ENCODE measurements at regions not wholly inside any gene's neighbourhood (a gene's known extent, or its start where the extent isn't known, plus 50 kb on each side); places are given as distances from the start of the nearest gene placed in this dataset.
A peak's percentile ranks its signal among the peaks of the same experiment; 100 is the strongest.
"Not testable (repeated sequence)": the region's sequence is repeated elsewhere in the genome, so short reads cannot be mapped to it uniquely, and the experiment has no call there.

GRCh38 chr1:37197411-37197810 is 163.1 kb upstream of the GRIK3 start:
- Histone ChIP-seq H4K91ac (ENCODE audit: insufficient read length, low read depth, low read length) (no peak overlapping the region), H2AK5ac (ENCODE audit: insufficient read length, low read length) (no peak overlapping the region), H2AFZ (ENCODE audit: low read length) (no peak overlapping the region), H3K23ac (ENCODE audit: insufficient read length, low read depth, low read length) (no peak overlapping the region), H2BK5ac (ENCODE audit: insufficient read length, low read length) (no peak overlapping the region), H2BK15ac (ENCODE audit: low read depth, low read length) (no peak overlapping the region), H2BK120ac (ENCODE audit: low read depth, low read length, poor library complexity, severe bottlenecking) (no peak overlapping the region), H3K56ac (ENCODE audit: insufficient read length, low read depth, low read length) (no peak overlapping the region), H3K9ac (ENCODE audit: extremely low read depth, insufficient read length, low read length) (no peak overlapping the region), H4K5ac (ENCODE audit: insufficient read length, low read depth, low read length) (no peak overlapping the region), H3K79me2 (ENCODE audit: insufficient read depth, low read length) (no peaks in the 10 kb centered on the region), H3K4me1 (ENCODE audit: insufficient read depth, low read length) (no peaks in the 10 kb centered on the region), H3K23me2 (ENCODE audit: insufficient read length, low read depth, low read length, poor library complexity, severe bottlenecking) (no peaks in the 10 kb centered on the region), H3T11ph (ENCODE audit: low read length) (no peak overlapping the region), H3K14ac (ENCODE audit: insufficient read depth, low read length) (no peak overlapping the region), H3K4me2 (ENCODE audit: insufficient read depth, insufficient read length, low read length) (no peak overlapping the region), H3K9me3 (ENCODE audit: control insufficient read depth, low read depth, low read length) (no peaks in the 10 kb centered on the region), H2BK20ac (ENCODE audit: low read depth, low read length, poor library complexity, severe bottlenecking) (no peak overlapping the region), H3K79me1 (ENCODE audit: insufficient read depth, low read depth, low read length, poor library complexity, severe bottlenecking) (no peaks in the 10 kb centered on the region), H3K18ac (ENCODE audit: insufficient read length, low read depth, low read length) (no peak overlapping the region), H3K4ac (ENCODE audit: low read depth, low read length) (no peak overlapping the region), H4K20me1 (ENCODE audit: control insufficient read depth, insufficient read depth, insufficient read length) (no peaks in the 10 kb centered on the region), H4K8ac (replicated peaks; ENCODE audit: insufficient read length, low read depth, low read length) (no peak overlapping the region), H3K27me3 (ENCODE audit: insufficient read depth, low read length) (no peaks in the 10 kb centered on the region), H2BK12ac (ENCODE audit: insufficient read length, low read depth, low read length) (no peak overlapping the region), H3K27ac (ENCODE audit: insufficient read length, low read depth, low read length) (no peak overlapping the region)
- Mint-ChIP-seq H3K9me3 (peaks cover 8 to 12% of the 10 kb centered on the region in 2 experiments), H3K27ac (no peak overlapping the region), H3K4me1 (0 out of 4 replicates have a peak, but pooled peaks cover 0 to 2% of the 10 kb centered on the region in 2 experiments), H3K36me3 (ENCODE audit: insufficient read depth in 1 of 3, low read depth in 3 of 3) (no peaks in the 10 kb centered on the region), H3K4me3 (no peak overlapping the region), H3K27me3 (ENCODE audit: low read depth) (no peaks in the 10 kb centered on the region; the same call in 1 of the 2 replicates)
- WGBS (ENCODE audit: extremely low coverage, insufficient read length, low lambda C conversion rate) = no CpG with 5 or more reads among the region's 3 CpGs
- TF ChIP-seq CTCF (conservative IDR thresholded peaks at IDR 0.05) = no peak
- DNase-seq = no peak

- not testable (repeated sequence) for H3K4me1 Mint-ChIP-seq; H3K9me3 ChIP-seq (ENCODE audit: control insufficient read depth, low read depth, low read length); H3K9ac ChIP-seq (ENCODE audit: extremely low read depth, insufficient read length, low read length); H4K91ac ChIP-seq (ENCODE audit: insufficient read length, low read depth, low read length); H3K18ac ChIP-seq (ENCODE audit: insufficient read length, low read depth, low read length); H3K23ac ChIP-seq (ENCODE audit: insufficient read length, low read depth, low read length); H2AK5ac ChIP-seq (ENCODE audit: insufficient read length, low read length); H3K4me1 ChIP-seq (ENCODE audit: insufficient read depth, low read length); H4K5ac ChIP-seq (ENCODE audit: insufficient read length, low read depth, low read length); H2BK5ac ChIP-seq (ENCODE audit: insufficient read length, low read length); H3K4ac ChIP-seq (ENCODE audit: low read depth, low read length); H3K4me2 ChIP-seq (ENCODE audit: insufficient read depth, insufficient read length, low read length); H3K79me2 ChIP-seq (ENCODE audit: insufficient read depth, low read length); H2BK12ac ChIP-seq (ENCODE audit: insufficient read length, low read depth, low read length); H3T11ph ChIP-seq (ENCODE audit: low read length); H3K36me3 Mint-ChIP-seq (ENCODE audit: insufficient read depth in 1 of 3, low read depth in 3 of 3); H2BK120ac ChIP-seq (ENCODE audit: low read depth, low read length, poor library complexity, severe bottlenecking); H3K27ac ChIP-seq (ENCODE audit: insufficient read length, low read depth, low read length); H2BK15ac ChIP-seq (ENCODE audit: low read depth, low read length); H3K23me2 ChIP-seq (ENCODE audit: insufficient read length, low read depth, low read length, poor library complexity, severe bottlenecking); H3K27me3 ChIP-seq (ENCODE audit: insufficient read depth, low read length); H3K4me3 Mint-ChIP-seq; H2AFZ ChIP-seq (ENCODE audit: low read length); H4K8ac ChIP-seq (replicated peaks; ENCODE audit: insufficient read length, low read depth, low read length); H3K14ac ChIP-seq (ENCODE audit: insufficient read depth, low read length); H2BK20ac ChIP-seq (ENCODE audit: low read depth, low read length, poor library complexity, severe bottlenecking); H3K27me3 Mint-ChIP-seq (ENCODE audit: low read depth); H4K20me1 ChIP-seq (ENCODE audit: control insufficient read depth, insufficient read depth, insufficient read length); H3K79me1 ChIP-seq (ENCODE audit: insufficient read depth, low read depth, low read length, poor library complexity, severe bottlenecking); H3K56ac ChIP-seq (ENCODE audit: insufficient read length, low read depth, low read length)
- no CpG with 5 or more reads among the region's 5 CpGs for WGBS (ENCODE audit: extremely low coverage, insufficient read length, low lambda C conversion rate)
- H3K27ac Mint-ChIP-seq = peak overlapping the region in 2 of 3 experiments; percentile 44 to 52; a peak in 1 of 7 replicates
- peak; percentile 92 for DNase-seq
- peaks cover 19 to 21% of the 10 kb centered on the region in 2 experiments for H3K9me3 Mint-ChIP-seq
Observed at GRCh38 chr1:37214305-37214704, 180.0 kb upstream of the GRIK3 start.

Data from H9 (cell line).